HG03175 (cell line): ENCODE measurements at regions not wholly inside any gene's neighbourhood (a gene's known extent, or its start where the extent isn't known, plus 50 kb on each side); places are given as distances from the start of the nearest gene placed in this dataset.

Experiments
- ATAC-seq: cut with Tn5 transposase; IDR thresholded peaks from one replicate; pipeline ENCODE4 v1.9.1; 2021; ENCODE audit warnings: mild to moderate bottlenecking, moderate library complexity; ENCODE audit not compliant: unreplicated experiment

DNA sequence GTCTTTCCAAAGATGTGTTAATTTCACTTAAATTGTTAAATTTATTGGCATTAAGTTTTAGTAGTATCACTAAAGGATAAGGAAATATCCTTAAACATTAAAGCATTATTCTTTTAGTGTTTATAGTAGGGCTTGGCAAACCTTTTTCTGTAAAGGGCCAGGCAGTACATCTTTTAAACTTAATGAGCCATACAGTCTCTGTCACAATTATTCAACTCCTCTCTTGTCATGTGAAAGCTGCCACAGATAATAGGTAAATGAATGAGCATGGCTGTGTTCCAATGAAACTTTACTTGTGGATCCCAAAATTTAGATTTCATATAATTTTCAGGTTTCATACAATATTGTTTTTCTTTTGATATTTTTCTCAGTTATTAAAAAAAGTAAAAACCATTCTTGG lies 268.2 kb upstream of the C11orf87 start:
- no peak for ATAC-seq

DNA sequence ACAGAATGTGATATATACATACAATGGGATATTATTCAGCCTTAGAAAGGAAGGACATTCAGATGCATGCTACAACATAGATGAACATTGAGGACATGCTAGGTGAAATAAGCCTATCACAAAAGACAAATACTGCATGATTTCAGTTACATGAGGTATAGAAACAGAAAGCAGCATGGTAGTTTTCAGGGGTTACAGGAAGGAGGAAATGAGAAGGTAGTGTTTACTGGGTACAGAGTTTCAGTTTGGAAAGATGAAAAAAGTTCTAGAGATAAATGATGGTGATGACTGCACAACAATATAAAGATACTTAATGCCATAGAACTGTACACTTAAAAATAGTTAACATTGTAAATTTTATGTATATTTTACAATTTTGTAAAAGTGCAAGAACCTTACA lies 266.7 kb upstream of the C11orf87 start:
- ATAC-seq: peak; percentile 91

DNA sequence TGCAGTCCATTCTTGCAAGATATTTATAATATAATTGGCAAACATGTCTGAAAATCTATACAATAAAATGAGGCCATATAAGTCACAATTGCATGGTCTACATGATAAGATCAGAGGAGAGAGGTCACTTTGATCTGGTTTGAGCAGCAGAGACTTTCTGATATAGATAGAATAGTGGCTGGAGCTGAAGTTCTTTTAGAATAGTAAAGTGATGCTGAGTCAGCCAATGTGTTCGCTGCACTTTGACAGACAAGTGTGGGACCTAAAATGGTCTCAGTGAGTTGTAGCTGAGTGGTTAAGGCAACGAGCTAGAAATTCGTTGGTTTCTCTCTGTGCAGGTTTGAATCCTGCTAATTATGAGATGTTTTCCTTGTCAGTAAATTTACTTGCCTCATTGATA lies 257.0 kb upstream of the C11orf87 start:
- no peak for ATAC-seq

GRCh38 chr11:109166441-109166840 lies 255.5 kb upstream of the C11orf87 start:
- no peak for ATAC-seq

DNA sequence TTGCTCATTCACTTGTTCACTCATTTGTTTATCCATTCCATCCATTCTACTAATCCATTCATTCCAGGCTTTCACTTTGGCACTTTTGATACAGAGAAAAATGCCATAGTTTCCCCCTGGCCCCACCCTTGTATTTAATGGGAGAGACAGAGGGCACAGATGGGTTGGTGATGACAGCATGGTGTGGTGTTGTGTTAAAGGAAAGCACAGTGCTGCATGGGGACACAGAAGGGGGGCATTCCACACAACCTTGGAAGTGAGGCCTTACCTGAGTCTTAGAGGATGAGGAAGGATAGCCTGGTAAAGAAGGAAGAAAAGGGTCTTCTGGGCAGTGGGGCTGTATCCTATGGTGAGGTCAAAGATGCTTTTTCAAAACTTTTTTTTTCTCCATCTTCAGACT lies 248.5 kb upstream of the C11orf87 start:
- ATAC-seq: no peak

DNA sequence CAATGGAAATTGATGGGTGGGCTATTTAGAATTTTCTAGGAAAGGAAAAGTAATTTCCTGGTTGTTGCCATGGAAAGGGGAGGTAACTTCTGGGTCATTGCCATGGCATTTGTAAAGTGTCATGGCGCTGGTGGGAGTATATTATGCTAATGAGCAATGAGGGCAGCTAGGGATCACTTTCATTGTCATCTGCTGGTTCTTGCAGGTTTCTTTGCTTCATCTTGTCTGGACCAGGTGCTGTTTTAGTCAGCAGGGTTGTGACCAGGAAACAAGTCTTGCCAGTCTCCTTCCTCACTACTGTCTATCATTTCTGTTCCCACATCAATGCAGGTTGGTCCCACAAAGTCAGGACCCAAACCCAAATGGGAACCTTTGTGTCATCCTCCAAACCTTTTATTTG lies 237.6 kb upstream of the C11orf87 start:
- no peak for ATAC-seq

- no peak for ATAC-seq
These were observed 229.1 kb upstream of the C11orf87 start for GRCh38 chr11:109192864-109193263.

DNA sequence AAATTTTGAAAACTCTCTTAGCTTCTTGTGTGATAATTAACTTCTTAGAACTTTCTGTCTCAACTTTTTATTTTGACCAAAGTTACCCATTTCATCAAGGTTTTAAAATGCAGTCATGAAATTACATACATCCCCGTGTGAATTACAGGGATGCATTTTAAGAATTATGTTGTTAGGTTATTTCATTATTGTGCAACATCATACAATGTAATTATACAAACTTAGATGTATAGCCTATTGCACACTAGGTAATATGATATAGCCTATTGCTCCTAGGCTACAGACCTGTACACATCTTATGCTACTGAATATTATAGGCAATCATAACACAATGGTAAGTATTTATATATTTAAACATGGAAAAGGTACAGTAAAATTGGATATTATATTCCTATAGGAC lies 228.1 kb upstream of the C11orf87 start:
- no peak for ATAC-seq

- no peak for ATAC-seq
These were observed 226.0 kb upstream of the C11orf87 start for GRCh38 chr11:109196016-109196415.

DNA sequence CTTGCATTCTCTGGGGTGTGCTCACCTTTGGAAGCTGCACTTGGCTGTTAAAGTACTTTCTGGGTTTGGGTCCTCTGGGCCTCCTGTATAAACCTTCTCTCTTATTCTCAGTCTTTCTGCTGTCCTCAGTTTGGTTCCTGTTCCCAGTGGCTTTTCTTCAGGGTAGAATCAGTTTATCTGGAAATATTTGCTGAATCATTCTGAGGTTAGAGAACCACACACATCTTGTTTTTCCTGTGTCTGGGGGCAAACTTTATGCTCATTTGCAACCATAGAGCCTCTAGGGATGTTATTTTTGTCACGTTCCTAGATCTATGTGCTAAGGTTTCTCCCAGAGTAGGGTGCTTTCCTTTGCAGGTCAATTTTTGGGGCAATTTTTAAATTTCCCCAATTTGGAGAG lies 224.3 kb upstream of the C11orf87 start:
- ATAC-seq: no peak

GRCh38 chr11:109203176-109203575 lies 218.8 kb upstream of the C11orf87 start:
- no peak for ATAC-seq

DNA sequence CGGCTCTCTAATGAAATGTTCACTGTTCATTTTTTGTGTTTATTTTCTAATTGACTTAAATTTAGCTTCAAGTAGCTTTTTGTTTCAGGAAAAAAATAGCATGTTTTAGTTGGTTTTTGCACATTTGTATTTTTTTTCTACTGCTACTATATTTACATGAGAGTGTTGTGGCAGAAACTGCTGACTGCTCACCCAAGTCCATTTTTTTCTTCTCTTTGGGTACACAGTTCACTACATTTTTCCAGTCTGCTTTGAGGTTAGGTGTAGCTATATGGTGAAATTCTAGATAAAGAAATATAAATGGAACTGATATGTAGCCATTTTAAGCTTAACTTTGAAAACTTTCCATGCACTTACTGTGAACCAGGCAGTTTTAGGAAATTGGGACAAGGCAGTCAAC lies 216.7 kb upstream of the C11orf87 start:
- no peak for ATAC-seq

GRCh38 chr11:109208121-109208520 lies 213.9 kb upstream of the C11orf87 start:
- ATAC-seq: no peak

DNA sequence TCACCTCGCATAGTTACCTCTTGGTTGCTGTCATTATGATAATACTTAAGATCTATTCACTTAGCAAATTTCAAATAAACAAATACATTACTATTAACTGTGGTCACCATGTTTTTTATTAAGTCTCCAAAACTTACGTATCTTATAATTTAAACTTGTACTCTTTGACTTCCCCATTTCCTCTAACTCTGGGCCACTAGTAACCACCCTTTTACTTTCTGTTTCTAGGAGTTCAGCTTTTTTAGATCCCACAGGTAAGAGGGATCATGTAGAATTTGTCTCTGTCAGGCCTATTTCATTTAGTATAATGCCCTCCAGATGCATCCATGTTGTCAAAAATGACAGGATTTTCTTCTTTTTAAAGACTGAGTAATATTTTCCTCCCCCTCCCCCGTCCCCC lies 212.4 kb upstream of the C11orf87 start:
- ATAC-seq: no peak

GRCh38 chr11:109221190-109221589 lies 200.8 kb upstream of the C11orf87 start:
- ATAC-seq: no peak

DNA sequence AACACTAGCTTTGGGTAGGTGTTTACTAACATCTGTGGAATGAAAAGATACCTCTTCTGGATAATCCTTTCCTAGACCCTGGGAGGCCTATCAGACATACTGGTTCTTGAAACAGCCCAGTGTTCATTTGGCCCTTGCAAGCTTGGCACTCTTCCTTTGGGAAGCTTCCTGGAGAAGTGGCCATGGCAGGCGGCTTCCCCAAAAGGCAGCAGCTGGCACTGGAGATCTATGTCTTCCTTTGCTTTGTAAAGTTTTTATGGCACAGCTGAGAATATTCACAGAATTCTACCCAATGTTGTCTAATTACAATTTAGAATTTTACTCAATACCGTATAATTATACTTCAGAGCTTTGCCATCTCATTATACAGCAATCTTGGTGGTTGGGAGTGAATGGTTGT lies 199.2 kb upstream of the C11orf87 start:
- no peak for ATAC-seq

DNA sequence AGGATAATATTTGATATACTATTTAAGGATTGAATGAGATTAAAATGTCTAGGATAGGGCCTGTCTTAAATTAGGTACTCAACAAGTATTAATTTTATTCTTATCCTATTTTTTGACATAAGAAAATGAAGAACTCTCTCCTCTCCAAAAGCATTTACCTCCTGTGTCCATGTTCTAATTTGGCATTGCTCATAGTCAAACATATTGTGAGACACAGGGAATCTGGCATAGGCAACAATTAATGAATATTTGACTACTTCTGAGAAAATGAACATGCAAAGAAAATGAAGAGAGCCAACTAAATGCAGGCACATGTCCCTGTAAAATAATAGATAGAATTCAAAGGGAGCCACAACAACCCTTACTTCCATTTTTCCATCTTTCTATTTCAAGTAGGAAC lies 198.5 kb upstream of the C11orf87 start:
- ATAC-seq: no peak

- no peak for ATAC-seq
These were observed 192.3 kb upstream of the C11orf87 start for GRCh38 chr11:109229682-109230081.

DNA sequence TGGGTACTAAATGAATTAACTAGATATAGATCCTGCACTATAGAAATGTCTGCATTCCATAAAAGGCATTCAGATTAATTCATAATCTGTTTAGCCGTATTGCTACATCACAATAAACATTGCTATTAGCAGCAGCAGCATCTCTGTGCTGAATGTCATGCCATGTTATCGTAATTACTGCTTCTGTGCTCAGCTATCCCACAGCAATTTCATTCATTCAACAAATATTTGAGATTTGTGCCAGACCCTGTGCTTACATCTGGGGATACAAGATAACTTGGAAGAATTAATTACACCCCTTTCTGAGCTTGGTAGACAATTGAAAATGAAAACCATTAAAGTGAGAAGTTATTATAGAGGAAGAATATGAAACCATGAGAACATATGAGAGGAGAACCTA lies 185.8 kb upstream of the C11orf87 start:
- no peak for ATAC-seq

GRCh38 chr11:109236696-109237095 lies 185.3 kb upstream of the C11orf87 start:
- ATAC-seq: no peak

DNA sequence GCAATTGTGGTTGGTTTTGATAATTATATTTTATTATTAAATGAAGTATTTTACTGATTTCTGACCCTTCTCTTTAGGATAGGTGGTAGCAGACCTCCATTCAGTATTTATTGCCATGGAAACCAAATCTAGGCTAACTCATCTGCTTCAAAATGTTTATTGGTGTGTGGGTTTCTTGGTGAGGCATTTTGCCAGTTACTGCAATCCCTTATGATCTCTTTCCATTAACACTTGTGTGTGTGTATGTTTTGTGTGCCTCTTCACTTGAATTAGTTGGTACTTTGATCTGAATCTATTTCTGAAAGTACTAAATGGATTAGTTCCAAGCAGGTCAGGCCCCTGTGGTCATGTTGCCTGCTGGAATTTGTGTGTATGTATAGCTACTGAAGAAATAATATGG lies 184.4 kb upstream of the C11orf87 start:
- ATAC-seq: no peak

GRCh38 chr11:109241988-109242536 lies 179.9 kb upstream of the C11orf87 start:
- ATAC-seq: no peak

DNA sequence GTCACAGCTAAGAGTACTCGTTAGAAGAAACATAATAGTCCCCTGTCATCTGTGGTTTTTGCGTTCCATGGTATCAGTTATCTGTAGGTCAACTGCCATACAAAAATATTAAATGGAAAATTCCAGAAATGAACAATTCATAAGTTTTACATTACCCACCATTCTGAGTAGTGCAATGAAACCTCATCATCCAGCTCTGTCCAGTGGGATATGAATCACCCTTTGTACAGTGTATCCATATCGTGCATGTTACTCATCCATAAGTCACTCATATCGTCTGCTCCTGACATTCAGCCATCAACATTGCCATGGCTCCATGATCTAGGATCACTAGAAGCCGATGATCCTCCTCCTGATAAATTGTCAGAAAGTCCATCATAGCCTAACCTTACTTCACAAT lies 174.9 kb upstream of the C11orf87 start:
- ATAC-seq: no peak

GRCh38 chr11:109249597-109249996 lies 172.4 kb upstream of the C11orf87 start:
- no peak for ATAC-seq
